ENCODE measurements at regions not wholly inside any gene's neighbourhood (a gene's known extent, or its start where the extent isn't known, plus 50 kb on each side); places are given as distances from the start of the nearest gene placed in this dataset.

DNA sequence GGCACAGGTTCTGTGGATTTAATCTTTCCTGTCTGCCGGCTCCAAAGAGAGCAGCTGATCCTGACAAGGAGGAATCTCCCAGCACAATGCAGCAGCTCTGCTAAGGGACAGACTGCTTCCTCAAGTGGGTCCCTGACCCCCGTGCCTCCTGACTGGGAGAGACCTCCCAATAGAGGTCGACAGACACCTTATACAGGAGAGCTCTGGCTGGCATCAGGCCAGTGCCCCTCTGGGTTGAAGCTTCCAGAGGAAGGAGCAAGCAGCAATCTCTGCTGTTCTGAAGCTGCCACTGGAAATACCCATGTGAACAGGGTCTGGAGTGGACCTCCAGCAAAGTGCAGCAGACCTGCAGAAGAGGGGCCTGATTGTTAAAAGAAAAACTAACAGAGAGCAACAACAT lies 630.2 kb upstream of the FTMT start:
- no peak for DNase-seq

DNA sequence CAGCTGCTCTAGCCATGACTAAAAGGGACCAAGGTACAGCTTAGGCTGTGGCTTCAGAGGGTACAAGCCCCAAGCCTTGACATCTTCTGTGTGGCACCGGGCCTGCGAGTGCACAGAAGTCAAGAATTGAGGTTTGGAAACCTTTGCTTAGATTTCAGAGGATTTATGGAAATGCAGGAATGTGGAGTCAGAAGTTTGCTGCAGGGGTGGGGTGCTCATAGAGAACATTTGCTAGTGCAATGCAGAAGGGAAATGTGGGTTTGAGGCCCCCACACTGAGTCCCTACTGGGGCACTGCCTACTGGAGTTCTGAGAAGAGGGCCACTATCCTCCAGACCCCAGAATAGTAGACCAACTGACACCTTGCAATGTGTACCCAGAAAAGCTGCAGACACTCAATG lies 624.9 kb upstream of the FTMT start:
- no peak for DNase-seq

DNA sequence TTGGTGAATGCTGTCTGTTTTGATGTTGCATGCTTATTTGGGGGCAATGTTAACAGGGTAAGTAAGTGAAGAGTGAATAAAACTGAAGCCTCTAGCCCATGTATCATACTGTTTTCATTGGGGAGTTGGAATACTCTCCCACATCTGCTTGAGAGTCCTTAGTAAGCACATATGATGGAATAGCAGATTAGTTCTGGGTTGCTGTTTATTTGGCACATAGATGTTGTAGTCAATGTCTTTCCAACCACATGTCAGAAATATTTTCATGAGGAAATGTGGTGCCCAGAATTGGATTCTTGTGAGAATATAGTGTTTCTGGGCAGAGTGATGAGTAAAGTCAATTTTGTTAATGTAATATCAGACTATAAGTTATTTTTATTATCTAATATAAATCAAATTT lies 611.7 kb upstream of the FTMT start:
- no peak for DNase-seq

DNA sequence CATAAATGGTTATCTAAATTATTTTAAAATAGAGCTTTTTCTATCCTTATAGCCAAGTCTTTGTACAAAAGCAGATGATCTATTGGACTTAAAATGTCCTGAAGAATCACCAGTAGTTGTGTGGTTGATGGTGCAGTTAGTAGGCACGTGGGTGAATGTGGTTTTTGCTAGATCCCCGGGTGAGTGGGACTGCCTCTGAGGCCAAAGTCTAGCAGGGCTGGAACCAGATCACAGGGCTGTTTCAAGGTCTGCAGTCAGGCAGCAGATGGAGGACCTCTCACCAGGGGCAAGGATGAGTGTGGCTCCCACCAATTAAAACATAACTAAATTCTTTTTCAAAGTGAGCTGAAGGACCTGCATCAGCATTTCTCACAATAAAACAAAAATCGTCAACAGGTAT lies 604.7 kb upstream of the FTMT start:
- no peak for DNase-seq

DNA sequence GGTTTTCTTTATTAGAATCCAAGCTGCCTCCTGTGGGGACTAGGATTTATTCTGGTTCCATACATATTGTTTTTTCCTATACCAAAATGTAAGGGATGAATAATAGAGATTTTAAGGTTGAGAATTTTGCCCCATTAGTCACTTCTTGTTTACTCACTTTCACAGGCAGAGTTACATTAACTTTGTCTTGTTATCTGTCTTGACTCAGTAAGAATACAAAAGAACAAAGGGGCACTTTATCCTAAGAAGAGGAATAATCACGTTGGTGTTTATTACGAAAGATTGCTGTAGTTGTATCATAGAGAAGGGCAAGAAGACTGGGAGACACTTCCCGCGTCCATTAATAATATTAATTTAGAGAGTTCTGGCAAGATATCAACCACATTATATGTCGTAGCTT lies 599.7 kb upstream of the FTMT start:
- no peak for DNase-seq

DNA sequence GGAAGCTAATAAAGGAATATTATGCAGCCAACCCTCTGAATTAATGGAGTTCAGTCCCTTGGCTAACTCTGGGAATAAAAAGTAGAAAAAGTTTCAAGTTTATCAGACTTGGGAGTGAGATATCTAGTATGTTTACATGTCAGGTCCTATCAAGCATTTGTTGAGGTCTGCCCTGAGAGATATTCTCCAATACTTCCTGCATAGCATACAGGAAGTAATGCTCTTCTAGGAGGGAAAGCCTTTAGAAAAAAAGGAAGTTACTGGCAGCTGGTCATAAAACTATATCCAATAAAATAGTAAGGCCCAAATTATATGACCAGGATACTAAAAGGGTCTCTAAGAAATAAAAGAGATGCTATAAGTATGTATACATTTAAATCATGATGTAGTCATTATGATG lies 594.1 kb upstream of the FTMT start:
- DNase-seq, result no peak

DNA sequence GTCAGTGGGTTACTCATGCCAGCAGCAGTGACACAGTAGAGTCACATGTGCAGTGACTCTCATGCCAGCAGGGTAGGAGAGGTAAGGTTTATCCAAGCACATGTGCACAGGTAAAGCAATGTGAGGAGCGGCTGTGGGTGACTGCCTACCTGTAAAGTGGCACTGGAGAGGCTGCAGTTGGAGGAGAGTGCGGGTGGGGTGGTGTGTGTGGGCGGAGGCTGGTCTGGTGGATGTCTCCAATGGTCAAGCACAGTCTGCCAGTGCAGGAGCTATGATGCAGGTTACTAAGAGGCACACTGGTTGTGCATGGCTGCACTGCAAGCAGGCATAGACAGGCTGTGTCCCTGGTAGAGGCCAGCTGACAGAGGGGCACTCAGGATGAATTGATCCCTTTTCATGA lies 588.2 kb upstream of the FTMT start:
- no peak for DNase-seq

DNA sequence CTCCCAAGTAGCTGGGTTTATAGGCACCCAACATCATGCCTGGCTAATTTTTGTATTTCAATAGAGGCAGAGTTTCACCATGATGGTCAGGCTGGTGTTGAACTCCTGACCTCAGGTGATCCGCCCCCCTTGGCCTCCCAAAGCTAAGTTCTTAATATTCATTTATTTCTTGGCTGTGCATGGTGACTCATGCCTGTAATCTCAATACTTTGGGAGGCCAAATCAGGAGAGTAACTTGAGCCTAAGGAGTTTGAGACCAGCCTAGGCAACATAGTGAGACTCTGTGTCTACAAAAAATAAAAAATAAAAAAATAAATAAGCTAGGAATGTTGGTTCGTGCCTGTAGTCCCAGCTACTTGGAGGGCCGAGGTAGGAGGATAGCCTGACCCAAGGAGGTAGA lies 587.1 kb upstream of the FTMT start:
- DNase-seq, result no peak

DNA sequence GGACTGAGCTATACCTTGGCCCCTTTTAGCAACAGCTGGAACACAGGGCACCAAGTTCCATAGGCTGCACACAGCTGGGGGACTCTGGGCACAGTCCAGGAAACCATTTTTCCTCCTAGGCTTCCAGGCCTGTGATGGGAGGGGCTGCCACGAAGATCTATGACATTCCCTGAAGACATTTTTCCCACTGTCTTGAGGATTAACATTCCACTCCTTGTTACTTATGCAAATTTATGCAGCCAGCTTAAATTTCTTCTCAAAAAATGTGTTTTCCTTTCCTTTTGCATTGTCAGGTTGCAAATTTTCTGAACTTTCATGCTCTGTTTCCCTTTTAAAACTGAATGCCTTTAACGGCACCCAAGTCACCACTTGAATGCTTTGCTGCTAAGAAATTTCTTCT lies 580.1 kb upstream of the FTMT start:
- no peak for DNase-seq

DNA sequence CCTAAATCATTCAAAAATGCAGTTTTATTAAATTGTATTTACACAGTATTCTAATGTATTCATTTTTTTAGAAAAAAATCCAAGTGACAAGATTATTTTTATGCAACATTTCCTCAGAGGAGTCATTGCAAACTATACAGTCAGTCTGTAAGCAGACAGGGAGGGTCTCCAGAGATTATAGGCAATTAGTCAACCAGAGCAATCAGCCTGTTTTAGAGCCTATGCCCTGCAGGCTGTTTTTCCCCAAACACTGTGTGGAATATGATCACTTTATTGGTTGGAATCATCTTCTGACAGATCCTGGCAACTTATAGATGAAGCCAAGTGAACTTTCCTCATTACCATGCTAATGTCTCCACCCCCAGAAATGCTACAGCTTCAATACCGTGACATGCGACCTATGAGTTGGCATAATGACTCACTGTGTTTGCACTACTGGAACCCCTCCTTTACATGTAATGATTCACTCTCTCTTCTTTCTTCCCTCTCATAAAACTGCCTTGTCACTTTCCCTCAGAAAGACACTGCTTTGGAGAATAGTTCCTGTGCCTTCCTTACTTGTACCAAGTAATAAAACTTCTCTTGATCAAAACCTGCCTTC lies 577.7 kb upstream of the FTMT start:
- peak; percentile 2 for DNase-seq

DNA sequence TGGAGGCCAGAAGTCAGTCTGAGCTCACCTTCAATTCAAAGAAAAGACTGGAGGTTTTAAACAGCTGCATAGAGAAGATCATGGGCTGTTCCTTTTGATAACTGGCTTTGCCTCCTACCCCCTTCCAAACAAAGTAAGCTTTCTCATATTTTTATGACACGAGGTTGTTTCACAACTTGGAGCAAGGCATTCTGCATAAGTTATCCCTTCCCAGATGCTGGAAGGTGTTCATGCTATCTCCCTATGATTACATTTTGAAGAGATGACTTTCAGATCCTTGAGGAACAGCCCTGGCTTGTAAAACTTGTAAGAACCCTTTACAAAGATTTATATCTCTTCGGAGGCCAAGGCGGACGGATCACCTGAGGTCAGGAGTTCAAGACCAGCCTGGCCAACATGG lies 571.9 kb upstream of the FTMT start:
- no peak for DNase-seq

DNA sequence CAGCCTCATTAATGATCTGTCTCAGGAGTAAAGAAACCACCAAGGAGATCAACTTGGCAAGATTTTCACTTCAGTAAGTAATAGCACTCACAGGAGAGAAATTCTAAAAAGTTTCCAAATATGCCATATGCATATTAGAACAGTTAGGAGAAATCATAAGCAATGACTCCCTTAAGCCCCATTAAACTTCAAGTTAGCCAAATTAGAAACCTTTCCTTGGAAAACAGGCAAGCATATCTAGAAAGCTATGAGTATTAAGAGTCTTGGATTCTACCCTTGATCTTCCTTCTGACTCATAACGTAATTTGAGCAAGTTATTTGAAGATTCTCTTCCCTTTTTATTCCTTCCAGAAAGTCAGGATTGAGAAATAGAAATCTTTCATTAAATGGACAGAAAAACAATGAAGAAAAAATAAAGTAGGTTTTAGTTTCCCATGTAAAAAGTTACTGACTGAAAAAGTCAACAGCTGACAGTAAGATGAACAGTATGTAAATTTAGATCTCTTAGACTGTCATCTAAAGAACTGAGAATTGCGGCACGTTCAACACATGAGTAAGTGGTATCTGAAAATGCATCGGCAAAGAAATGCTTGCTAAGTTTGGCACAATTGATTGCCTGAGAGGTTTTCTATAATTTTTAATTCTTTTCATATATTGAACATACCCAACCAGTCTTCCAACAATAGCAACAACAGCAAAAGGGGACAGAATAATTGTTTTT lies 565.7 kb upstream of the FTMT start:
- DNase-seq, result no peak

DNA sequence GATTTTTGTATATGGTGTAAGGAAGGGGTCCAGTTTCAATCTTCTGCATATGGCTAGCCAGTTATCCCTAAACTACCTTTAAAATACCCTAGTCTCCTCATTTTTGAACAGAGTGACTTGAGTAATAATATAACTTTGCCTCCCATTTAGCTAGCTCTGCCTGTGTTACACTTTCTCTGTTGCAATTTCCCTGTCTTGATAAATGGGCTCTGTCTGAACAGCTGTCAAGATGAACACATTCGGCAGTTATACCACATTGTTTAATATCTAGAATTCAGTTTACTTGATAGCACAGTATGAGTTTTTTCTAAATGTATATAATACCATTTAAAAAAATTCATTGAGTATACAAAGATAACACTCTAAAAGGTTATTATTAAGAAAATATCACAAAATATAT lies 562.9 kb upstream of the FTMT start:
- no peak for DNase-seq

DNA sequence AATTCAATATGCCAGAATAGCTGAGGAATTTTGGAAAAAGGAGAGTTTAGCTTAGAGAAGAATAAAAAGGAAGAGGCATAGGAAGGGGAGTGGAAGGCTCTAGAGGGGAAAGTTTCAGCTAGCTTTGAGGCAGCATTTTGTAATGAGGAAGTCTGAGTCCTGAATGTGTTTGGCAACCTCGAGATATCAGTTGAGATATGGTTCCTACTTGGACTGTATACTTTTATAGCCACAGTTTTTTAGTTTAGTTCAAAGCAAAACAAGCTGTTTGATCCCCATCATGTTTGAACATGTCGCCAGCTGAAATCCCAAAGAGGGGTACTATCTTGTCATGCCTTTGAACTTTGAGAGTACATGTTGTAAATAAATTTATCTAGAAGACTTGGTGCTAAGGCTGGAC lies 559.0 kb upstream of the FTMT start:
- DNase-seq, result no peak

DNA sequence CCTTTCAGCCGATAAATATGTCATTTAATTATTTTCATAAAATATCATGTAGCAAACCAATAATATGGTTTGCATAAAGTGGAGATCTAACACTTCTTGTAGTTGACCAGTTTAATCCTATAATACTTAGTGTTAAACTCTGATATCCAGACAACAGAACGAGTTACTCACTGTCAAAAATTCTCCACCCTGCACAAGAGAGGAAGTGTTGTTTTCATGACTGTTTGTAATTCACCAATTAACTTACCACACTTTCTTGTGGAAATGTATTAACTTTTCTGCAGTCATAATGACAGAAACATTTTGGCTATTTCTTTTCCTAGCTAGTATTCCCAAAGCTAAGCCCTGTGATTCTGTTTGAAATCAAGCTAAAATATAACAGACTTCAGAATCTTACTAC lies 555.3 kb upstream of the FTMT start:
- DNase-seq, result no peak

DNA sequence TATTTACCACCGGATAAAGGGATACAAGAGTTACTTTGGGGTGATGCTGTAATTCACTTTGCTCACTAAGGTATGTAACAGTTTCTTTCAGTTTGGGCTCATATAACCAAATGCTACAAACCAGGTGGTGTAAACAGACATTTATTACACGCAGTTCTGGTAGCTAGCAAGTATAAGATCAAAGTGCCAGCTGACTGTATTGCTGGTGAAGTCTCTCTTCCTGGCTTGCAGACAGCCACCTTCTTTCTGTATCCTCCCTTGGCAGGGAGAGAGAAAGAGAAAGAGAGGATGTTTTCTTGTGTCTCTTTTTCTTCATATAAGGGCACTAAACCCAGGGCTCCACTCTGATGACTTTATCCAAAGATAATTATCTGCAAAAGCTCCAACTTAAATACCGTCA lies 552.5 kb upstream of the FTMT start:
- no peak for DNase-seq

DNA sequence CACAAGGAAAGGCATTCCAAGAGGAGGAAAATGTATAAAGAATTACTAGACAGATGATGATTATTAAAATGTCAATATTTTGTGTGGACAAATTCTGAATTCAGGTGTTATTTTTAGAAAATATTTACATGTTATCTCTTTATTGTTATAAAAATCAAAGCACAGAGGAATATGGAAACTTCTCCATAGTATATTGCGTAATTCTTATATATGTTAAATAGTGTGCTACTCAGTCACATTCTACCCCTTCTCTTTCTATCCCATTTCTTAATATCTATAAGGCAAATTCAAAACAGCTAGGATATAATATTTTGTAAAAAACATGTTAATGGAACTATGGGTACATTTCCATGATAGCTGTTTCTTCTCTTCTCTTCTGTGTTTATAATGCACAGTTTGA lies 546.8 kb upstream of the FTMT start:
- no peak for DNase-seq

DNA sequence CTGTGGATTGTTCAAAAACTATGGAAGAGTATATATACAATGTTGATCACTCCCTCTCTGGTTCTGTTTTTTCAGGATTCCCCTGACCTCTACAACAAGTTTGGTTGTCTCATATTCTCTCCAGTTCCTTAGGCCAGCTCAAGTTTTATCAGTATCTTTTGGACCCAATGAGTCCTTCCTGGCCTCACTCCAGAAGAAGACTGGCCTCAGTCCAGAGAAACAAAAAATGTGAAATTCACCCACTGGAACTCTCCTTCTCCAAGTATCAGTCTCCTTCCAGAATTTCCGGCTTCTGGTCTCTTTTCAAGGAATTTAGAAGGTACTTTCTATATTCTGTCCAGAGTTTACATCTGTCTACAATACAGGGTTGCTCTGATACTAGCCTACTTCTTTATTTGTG lies 537.8 kb upstream of the FTMT start:
- DNase-seq, result no peak

DNA sequence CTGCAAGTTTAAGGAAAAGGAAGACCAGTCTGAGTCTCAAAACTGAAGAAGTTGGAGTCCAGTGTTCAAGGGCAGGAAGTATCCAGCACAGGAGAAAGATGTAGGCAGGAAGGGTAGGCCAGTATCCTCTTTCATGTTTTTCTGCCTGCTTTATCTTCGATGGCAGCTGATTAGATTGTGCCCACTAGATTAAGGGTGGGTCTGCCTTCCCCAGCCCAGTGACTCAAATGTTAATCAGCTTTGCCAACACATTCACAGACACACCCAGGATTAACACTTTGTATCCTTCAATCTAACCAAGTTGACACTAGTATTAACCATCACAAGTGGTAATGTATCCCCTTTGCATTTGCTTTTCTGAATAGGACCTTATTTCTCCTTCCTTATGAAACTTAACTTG lies 535.9 kb upstream of the FTMT start:
- no peak for DNase-seq

DNA sequence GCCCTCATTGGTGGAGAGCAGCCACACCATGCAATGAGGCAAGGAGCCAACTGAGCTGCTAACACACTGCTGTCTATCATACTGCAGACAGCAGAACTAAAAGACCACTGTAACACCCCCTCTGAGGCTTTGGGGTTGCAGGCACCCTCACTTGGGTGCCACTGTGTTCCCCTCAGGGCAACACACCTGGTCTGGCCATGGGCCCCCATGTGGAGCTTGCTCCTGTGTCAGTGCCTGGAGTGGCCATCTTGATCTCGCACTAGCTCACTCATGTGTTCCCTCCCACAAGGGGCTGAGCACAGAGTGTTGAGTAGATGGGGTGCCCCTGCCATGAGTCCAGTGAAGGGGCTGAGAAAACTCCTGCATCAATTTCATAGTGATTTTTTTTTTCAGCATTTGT lies 532.4 kb upstream of the FTMT start:
- DNase-seq, result no peak

DNA sequence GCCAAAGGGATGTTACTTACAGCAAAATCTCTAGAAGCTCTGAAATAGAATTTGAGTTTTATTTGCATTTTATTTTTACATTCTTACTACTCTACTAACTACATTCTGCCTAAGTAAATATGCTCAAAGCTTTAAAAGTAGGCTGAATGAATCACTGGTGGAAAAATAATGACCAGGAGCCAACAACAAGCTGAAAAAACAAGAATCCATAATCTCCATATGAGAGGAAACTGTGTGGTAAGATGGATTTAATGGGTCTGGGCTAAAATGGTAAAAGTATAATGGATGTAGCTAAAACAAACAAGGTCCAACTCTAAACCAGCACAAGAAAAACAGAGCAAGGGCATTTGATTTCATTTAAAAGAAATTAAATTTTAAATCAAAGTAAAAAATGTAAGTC lies 525.8 kb upstream of the FTMT start:
- DNase-seq, result no peak

DNA sequence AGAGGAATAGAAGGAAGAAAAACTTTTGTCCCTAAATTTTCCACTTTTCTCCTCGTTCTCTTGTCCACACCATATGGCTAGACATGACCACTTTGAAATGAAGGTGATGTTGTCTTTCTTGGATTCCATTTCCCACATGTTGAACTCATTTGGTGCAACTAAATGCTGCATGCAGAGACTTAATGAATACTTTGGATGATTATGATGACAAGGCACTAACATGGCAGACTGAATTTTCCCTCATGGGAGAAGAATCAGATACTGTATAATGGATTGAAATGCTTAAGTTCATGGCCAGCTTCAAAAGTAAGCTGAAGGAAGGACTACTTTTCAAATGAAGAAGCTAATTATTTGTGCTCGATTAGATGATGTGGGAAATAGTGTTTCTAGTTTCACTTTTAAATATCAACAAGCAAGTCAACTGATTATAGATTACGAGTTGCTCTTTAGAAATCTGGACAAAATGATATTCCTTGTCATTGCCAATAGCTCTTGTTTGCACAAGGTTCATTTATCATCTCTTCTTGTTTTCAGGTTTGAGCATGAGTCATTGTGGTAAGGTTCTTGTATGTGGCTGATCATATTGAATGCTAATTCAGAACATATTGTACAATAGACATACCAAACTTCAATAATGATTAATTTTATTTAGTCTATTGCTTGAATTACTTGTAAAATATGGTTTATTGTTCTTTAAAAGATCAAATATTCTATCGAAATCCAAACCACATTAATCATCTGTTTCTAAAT lies 501.3 kb upstream of the FTMT start:
- DNase-seq, result no peak

DNA sequence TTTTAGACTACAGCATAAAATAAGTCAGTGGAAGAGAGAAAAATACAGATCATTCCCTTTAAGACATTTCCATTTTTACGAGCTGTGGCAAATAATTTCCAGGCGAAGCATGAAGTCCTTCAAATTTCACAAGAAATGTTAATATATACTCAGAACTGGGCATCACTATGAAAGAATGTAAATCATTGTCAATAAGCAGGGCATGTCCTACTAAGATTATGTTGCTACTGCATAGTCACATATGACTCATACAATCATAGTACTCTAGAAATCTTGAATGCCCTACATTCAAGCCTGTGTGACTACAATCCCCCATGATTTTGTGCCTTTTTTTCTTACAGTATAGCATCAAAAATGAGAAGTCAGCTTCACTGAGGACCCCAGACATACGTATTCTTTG lies 485.2 kb upstream of the FTMT start:
- no peak for DNase-seq

DNA sequence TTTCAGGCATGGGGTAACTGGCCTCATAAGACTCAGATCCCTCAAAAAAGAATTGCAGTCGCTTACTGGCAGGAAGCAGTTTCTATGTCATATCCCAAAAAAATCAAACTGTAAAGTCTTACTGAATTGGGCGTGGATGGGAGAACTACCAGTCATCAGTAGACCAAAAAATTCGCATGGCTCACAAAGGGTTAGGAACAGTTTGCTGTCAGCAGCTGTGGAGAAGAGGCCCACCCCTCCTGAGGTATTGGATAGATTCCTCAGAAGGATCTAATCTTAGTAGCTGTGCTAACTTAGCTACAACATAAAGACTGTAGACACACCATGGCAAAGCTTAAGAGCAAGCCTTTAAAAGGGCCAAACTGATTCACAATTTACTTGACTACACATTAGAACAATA lies 478.3 kb upstream of the FTMT start:
- DNase-seq, result no peak

DNA sequence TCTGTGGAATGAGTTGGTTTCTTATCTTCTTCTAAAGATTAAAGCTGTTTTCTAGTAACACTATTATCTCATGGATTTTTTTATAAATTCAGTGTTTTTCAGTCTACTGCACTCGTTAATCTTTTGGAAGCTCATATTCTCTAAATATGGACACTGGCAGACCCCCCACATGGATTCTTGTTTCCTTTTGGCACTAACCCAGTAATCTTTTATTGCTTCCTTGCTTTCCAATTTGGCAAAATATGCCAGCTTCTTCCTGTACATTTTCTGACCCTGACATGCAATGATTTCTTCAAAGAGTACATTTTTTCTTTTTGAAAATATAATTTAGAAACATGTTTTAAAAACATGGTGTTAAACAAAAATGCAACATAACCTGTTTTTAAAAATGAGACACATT lies 474.2 kb upstream of the FTMT start:
- DNase-seq, result peak; percentile 34

Measured in COR-L47 (cell line).